Ishikawa (cell line): ENCODE measurements at regions not wholly inside any gene's neighbourhood (a gene's known extent, or its start where the extent isn't known, plus 50 kb on each side); places are given as distances from the start of the nearest gene placed in this dataset.

Source experiments
- CEBPB ChIP-seq: IDR thresholded peaks from 2 replicates; pipeline ENCODE4 v1.6.1; 2012
- CREB1 ChIP-seq: IDR thresholded peaks from 2 replicates; pipeline ENCODE4 v1.6.1; 2012; ENCODE audit warnings: low read depth
- EGR1 ChIP-seq: IDR thresholded peaks from 2 replicates; pipeline ENCODE4 v1.6.1; 2012
- EP300 ChIP-seq: IDR thresholded peaks from 2 replicates; pipeline ENCODE4 v1.6.1; 2012; ENCODE audit warnings: borderline replicate concordance
- FOXM1 ChIP-seq: IDR thresholded peaks from 2 replicates; pipeline ENCODE4 v1.6.1; 2012; ENCODE audit warnings: low read depth, borderline replicate concordance
- NFIC ChIP-seq: IDR thresholded peaks from 2 replicates; pipeline ENCODE4 v1.6.1; 2012
- RAD21 ChIP-seq: IDR thresholded peaks from 2 replicates; pipeline ENCODE4 v1.6.1; 2012; ENCODE audit warnings: low read depth
- REST ChIP-seq: IDR thresholded peaks from 2 replicates; pipeline ENCODE4 v1.6.1; 2012; ENCODE audit warnings: low read depth, mild to moderate bottlenecking
- TAF1 ChIP-seq: IDR thresholded peaks from 2 replicates; pipeline ENCODE4 v1.6.1; 2012; ENCODE audit warnings: low read depth, mild to moderate bottlenecking
- TCF12 ChIP-seq: IDR thresholded peaks from 2 replicates; pipeline ENCODE4 v1.6.1; 2012; ENCODE audit warnings: low read depth
- TEAD4 ChIP-seq: IDR thresholded peaks from 2 replicates; pipeline ENCODE4 v1.6.1; 2012
- USF1 ChIP-seq: IDR thresholded peaks from 2 replicates; pipeline ENCODE4 v1.6.1; 2012
- YY1 ChIP-seq: IDR thresholded peaks from 2 replicates; pipeline ENCODE4 v1.6.1; 2012; ENCODE audit warnings: low read depth
- ZBTB7A ChIP-seq: IDR thresholded peaks from 2 replicates; pipeline ENCODE4 v1.6.1; 2012; ENCODE audit warnings: low read depth
- TF ChIP-seq, protein P1 (sequence below): IDR thresholded peaks from 2 replicates; pipeline ENCODE4 v1.6.1; 2012

DNA sequence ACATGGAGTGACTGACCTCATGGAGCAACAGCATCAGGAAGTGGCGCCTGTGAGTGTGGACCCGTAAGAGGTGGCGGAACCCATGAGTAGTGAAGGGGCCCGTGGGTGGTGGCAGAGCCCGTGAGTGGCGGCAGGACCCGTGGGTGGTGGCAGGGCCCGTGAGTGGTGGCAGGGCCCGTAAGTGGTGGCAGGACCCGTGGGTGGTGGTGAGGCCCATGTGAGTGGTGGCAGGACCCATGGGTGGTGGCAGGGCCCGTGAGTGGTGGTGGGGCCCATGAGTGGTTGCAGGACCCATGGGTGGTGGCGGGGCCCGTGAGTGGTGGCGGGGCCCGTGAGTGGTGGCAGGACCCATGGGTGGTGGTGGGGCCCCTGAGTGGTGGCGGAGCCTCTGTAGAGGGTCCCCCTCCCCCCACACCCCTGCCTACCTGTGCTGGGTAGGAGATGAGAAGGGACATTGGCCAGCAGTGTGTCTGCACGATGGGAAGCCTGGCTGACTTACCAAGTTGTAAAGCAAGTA is 407.7 kb upstream of the SALL3 start:
- TF ChIP-seq TEAD4 (no peak), EGR1 (no peak), NFIC (no peak), TCF12 (no peak), USF1 (no peak), EP300 (no peak), CREB1 (no peak), RAD21 (no peak), TAF1 (no peak), CEBPB (no peak), ZBTB7A (no peak), YY1 (no peak), FOXM1 (no peak), REST (no peak)
- TF ChIP-seq, protein P1, sequence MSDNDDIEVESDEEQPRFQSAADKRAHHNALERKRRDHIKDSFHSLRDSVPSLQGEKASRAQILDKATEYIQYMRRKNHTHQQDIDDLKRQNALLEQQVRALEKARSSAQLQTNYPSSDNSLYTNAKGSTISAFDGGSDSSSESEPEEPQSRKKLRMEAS: no peak

DNA sequence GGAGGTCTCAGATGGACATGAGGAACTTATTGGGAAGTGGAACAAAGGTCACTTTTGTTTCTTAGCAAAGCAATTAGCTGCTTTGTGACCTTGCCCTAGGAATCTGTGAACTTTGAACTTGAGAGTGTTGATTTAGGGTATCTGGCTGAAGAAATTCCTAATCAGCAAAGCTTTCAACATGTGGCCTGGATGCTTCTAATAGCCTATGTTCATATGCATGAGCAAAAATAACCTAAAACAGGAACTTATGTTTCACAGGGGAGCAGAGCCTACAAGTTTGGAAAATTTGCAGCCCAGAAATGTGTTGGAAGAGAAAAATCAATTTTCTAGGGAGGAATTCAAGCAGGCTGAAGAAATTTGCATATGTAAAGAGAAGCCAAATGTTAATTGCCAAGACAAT is 405.8 kb upstream of the SALL3 start:
- TF ChIP-seq EP300 (no peak), NFIC (no peak)

- no peak for TF ChIP-seq CEBPB
- TF ChIP-seq NFIC: no peak
- TF ChIP-seq, protein P1: no peak
- TF ChIP-seq EGR1: no peak
- no peak for TF ChIP-seq TCF12
- no peak for TF ChIP-seq YY1
- no peak for TF ChIP-seq TAF1
- no peak for TF ChIP-seq EP300
- TF ChIP-seq REST: no peak
- no peak for TF ChIP-seq CREB1
- TF ChIP-seq RAD21: no peak
- no peak for TF ChIP-seq FOXM1
- no peak for TF ChIP-seq ZBTB7A
- TF ChIP-seq USF1: no peak
Observed at GRCh38 chr18:78576967-78577366, 402.7 kb upstream of the SALL3 start.

GRCh38 chr18:78579449-78579848 is 400.2 kb upstream of the SALL3 start:
- TF ChIP-seq EP300 (no peak), CEBPB (no peak), EGR1 (no peak), RAD21 (no peak), REST (no peak), CREB1 (no peak)

DNA sequence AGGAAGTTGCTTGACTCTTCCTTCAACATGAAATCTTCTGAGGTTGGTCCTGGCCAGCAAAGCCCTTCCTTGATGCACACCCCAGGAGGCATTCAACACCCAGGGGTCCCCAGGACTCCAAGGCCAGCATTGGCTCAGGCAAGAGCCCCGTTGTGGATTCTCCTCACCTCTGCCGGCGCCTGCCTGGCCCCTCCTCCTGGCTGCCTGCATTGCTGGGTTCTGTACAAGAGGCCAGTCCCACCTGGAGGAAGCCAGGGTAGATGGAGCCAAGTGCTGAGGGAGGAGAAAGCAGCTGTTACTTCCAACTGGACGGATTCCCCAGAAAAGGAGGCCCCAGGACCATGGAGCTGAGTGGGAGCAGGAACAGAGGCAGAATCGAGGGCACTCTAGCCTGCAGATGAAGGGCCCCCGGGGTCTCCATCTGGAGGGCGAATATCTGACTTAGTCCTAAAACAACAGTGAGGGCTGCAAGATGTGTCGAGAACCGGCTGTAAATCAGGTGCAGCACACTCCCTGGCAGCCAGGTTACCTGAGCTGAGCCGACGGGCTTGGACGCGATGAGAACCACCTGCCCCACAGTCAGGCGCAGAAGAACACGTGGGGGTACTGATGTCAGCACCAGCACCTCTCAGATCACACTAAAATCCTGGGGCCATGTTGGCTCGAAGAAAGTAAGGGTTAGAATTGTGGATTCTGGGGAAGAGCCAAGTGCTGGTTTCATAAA is 399.6 kb upstream of the SALL3 start:
- TF ChIP-seq EGR1: no peak
- no peak for TF ChIP-seq TAF1
- TF ChIP-seq, protein P1: no peak
- TF ChIP-seq RAD21: no peak
- no peak for TF ChIP-seq TEAD4
- no peak for TF ChIP-seq ZBTB7A
- TF ChIP-seq CEBPB: no peak
- TF ChIP-seq EP300: no peak
- TF ChIP-seq CREB1: no peak
- TF ChIP-seq FOXM1: no peak
- no peak for TF ChIP-seq NFIC
- TF ChIP-seq YY1: no peak
- TF ChIP-seq REST: no peak
- TF ChIP-seq USF1: no peak
- no peak for TF ChIP-seq TCF12
